Stimulated activated CD4-positive, alpha-beta T cell treated with anti-CD3 and anti-CD28 coated beads, TNF-alpha, amount 100 ng/mL, for 4 hours (primary cell): ENCODE measurements at regions not wholly inside any gene's neighbourhood (a gene's known extent, or its start where the extent isn't known, plus 50 kb on each side); places are given as distances from the start of the nearest gene placed in this dataset.
"Not testable (repeated sequence)": the region's sequence is repeated elsewhere in the genome, so short reads cannot be mapped to it uniquely, and the experiment has no call there.

Source experiments
- DNase-seq, 3 experiments: peaks; one replicate each; pipeline ENCODE4 v3.0.0-alpha.2; 2020; ENCODE audit warnings: low read depth in 3 of 3

- DNase-seq, result no peak
Observed at GRCh38 chr10:124217031-124217430, 123.6 kb upstream of the CHST15 start.

GRCh38 chr10:124214610-124215375 lies 121.4 kb upstream of the CHST15 start:
- no peak for DNase-seq

GRCh38 chr10:124213899-124214510 lies 120.6 kb upstream of the CHST15 start:
- DNase-seq, result no peak

GRCh38 chr10:124213471-124213870 lies 120.1 kb upstream of the CHST15 start:
- DNase-seq, result no peak

GRCh38 chr10:124212702-124213101 lies 119.3 kb upstream of the CHST15 start:
- no peak for DNase-seq

- no peak for DNase-seq
Observed at GRCh38 chr10:124211921-124212320, 118.5 kb upstream of the CHST15 start.

- no peak for DNase-seq
Observed at GRCh38 chr10:124210263-124210662, 116.9 kb upstream of the CHST15 start.

GRCh38 chr10:124207391-124207790 lies 114.0 kb upstream of the CHST15 start:
- no peak for DNase-seq

- no peak for DNase-seq
Observed at GRCh38 chr10:124206616-124207015, 113.2 kb upstream of the CHST15 start.

- no peak for DNase-seq
Observed at GRCh38 chr10:124205432-124205831, 112.0 kb upstream of the CHST15 start.

GRCh38 chr10:124204726-124205125 lies 111.3 kb upstream of the CHST15 start:
- DNase-seq, result no peak

GRCh38 chr10:124200011-124200410 lies 106.6 kb upstream of the CHST15 start:
- no peak for DNase-seq

GRCh38 chr10:124198871-124199270 lies 105.5 kb upstream of the CHST15 start:
- DNase-seq, result no peak

GRCh38 chr10:124198125-124198501 lies 104.7 kb upstream of the CHST15 start:
- no peak for DNase-seq

- no peak for DNase-seq
Observed at GRCh38 chr10:124197371-124198124, 104.2 kb upstream of the CHST15 start.

- DNase-seq, result no peak
Observed at GRCh38 chr10:124196659-124197058, 103.3 kb upstream of the CHST15 start.

GRCh38 chr10:124194199-124194824 lies 100.9 kb upstream of the CHST15 start:
- DNase-seq, result no peak

- no peak for DNase-seq
Observed at GRCh38 chr10:124193309-124193696, 99.9 kb upstream of the CHST15 start.

- DNase-seq, result not testable (repeated sequence)
Observed at GRCh38 chr10:124192664-124193308, 99.4 kb upstream of the CHST15 start.

- not testable (repeated sequence) for DNase-seq
Observed at GRCh38 chr10:124190476-124190875, 97.1 kb upstream of the CHST15 start.

- DNase-seq, result no peak
Observed at GRCh38 chr10:124186956-124187355, 93.6 kb upstream of the CHST15 start.

- no peak for DNase-seq
Observed at GRCh38 chr10:124185084-124185483, 91.7 kb upstream of the CHST15 start.
